K562 (cell line): ENCODE measurements at regions not wholly inside any gene's neighbourhood (a gene's known extent, or its start where the extent isn't known, plus 50 kb on each side); places are given as distances from the start of the nearest gene placed in this dataset.

Experiments used
- ATAC-seq: fragments of 200-7000 bp; cut with Tn5 transposase; 3 replicates; pipeline ENCODE4 v1.9.1; 2020; ENCODE audit warnings: moderate library complexity
- BruUV-seq: library from RNA; stranded (reverse); fragments of 400-500 nt; replicated peaks from 2 replicates; lab custom pipeline; 2021; lab: Mats Ljungman, UMichigan
- CTCF ChIA-PET: fragments of 300-600 bp; formaldehyde crosslinking; extraction: SDS; loops from one replicate; lab custom pipeline; 2021; ENCODE audit warnings: low intra/inter-chr PET ratio; lab: Yijun Ruan, JAX
- POLR2A ChIA-PET: fragments of 300-600, 350-650 bp; sonication (Branson Sonifier 250); formaldehyde crosslinking; extraction: SDS; loops from one replicate; lab custom pipeline; 2021; ENCODE audit warnings: antibody characterized with exemption, inconsistent platforms; lab: Yijun Ruan, JAX
- DNase-seq, 4 experiments: peaks; one replicate each; pipeline versions ENCODE4 v3.0.0 to v3.0.0-alpha.2; 2011 to 2018; ENCODE audit warnings: low spot score in 3 of 4, mixed read lengths in 3 of 4; ENCODE audit errors: extremely low read depth in 1 of 4
- FAIRE-seq: peaks from 2 replicates; lab custom pipeline; 2011; peaks lifted over from hg19 to GRCh38; lab: Jason Lieb, UNC
- H2AFZ ChIP-seq: 2 replicates; pipeline ENCODE4 v1.6.0; 2011; ENCODE audit warnings: low read depth, low read length, control low read depth, inconsistent platforms
- H3K27ac ChIP-seq: fragments of 200-600 bp; 3 replicates; pipeline ENCODE4 v1.8.0; 2011; ENCODE audit warnings: low read depth, mild to moderate bottlenecking, control low read depth, inconsistent platforms, low read length, moderate library complexity, mixed read lengths; ENCODE audit errors: extremely low read depth
- H3K27me3 ChIP-seq, 2 experiments: fragments of 300-600 bp in 1 of 2; 2 replicates in 1 of 2; 3 replicates in 1 of 2; pipeline versions ENCODE4 v1.6.0 to v1.8.0; 2011; ENCODE audit warnings: inconsistent platforms in 2 of 2, low read length in 2 of 2, mild to moderate bottlenecking in 1 of 2, mixed read lengths in 1 of 2, moderate library complexity in 1 of 2; ENCODE audit not compliant: control insufficient read depth in 2 of 2, insufficient read depth in 2 of 2
- H3K36me3 ChIP-seq: fragments of 300-600 bp; 3 replicates; pipeline ENCODE4 v1.8.0; 2011; ENCODE audit warnings: mild to moderate bottlenecking, low read length, inconsistent platforms; ENCODE audit not compliant: control insufficient read depth, insufficient read depth
- H3K4me1 ChIP-seq, 2 experiments: fragments of 200-600 bp in 1 of 2; replicated peaks in 1 of 2; 2 replicates in 1 of 2; 3 replicates in 1 of 2; pipeline versions ENCODE4 v1.5.1 to v1.8.0; 2011; ENCODE audit warnings: inconsistent platforms in 2 of 2, low read length in 2 of 2, mild to moderate bottlenecking in 1 of 2, mixed read lengths in 1 of 2, moderate library complexity in 1 of 2; ENCODE audit not compliant: control insufficient read depth in 2 of 2, insufficient read depth in 2 of 2
- H3K4me2 ChIP-seq: 2 replicates; pipeline ENCODE4 v1.6.1; 2011; ENCODE audit warnings: low read length, control low read depth, inconsistent platforms, mixed read lengths; ENCODE audit not compliant: insufficient read depth
- H3K4me3 ChIP-seq: fragments of 200-600 bp; sonication (generic), shearing (Covaris generic); 2 replicates; pipeline ENCODE4 v1.5.1; 2016; ENCODE audit warnings: control low read depth, inconsistent platforms
- H3K79me2 ChIP-seq: fragments of 200-600 bp; 3 replicates; pipeline ENCODE4 v1.8.0; 2011; ENCODE audit warnings: low read length, inconsistent platforms; ENCODE audit not compliant: control insufficient read depth, insufficient read depth
- H3K9ac ChIP-seq, 2 experiments: 2 replicates each; pipeline versions ENCODE4 v1.6.0 to v1.6.1; 2011; ENCODE audit warnings: low read depth in 2 of 2, low read length in 2 of 2, control low read depth in 1 of 2, inconsistent platforms in 1 of 2, mild to moderate bottlenecking in 1 of 2, mixed read lengths in 1 of 2; ENCODE audit not compliant: insufficient read depth in 1 of 2
- H3K9me1 ChIP-seq: one replicate; pipeline ENCODE4 v1.6.0; 2011; ENCODE audit warnings: inconsistent platforms, mild to moderate bottlenecking, low read length, moderate library complexity; ENCODE audit not compliant: control insufficient read depth, insufficient read depth
- H3K9me3 ChIP-seq: replicated peaks from 2 replicates; pipeline ENCODE4 v1.5.1; 2011; ENCODE audit warnings: low read depth, low read length, inconsistent platforms; ENCODE audit not compliant: control insufficient read depth, insufficient read depth
- H4K20me1 ChIP-seq: replicated peaks from 2 replicates; pipeline ENCODE4 v1.6.1; 2011; ENCODE audit warnings: low read length, inconsistent platforms, mixed read lengths; ENCODE audit not compliant: control insufficient read depth, insufficient read depth
- CBX3 ChIP-seq, 2 experiments: IDR thresholded peaks; 1 replicate in 1 of 2; 2 replicates in 1 of 2; pipeline ENCODE4 v1.6.1; 2012; ENCODE audit warnings: inconsistent platforms in 2 of 2, low read length in 2 of 2, borderline replicate concordance in 1 of 2, control low read depth in 1 of 2
- CREB5 ChIP-seq: fragments of 250-450 bp; sonication (Bioruptor Pico); IDR thresholded peaks from 2 replicates; pipeline ENCODE4 v1.5.0; 2020; ENCODE audit warnings: mild to moderate bottlenecking
- ELF4 ChIP-seq: fragments of 450-650 bp; formaldehyde crosslinking; IDR thresholded peaks from 2 replicates; pipeline ENCODE4 v1.4.0; 2022; ENCODE audit warnings: missing genetic modification characterization
- FOXO4 ChIP-seq: fragments of 450-650 bp; formaldehyde crosslinking; IDR thresholded peaks from 2 replicates; pipeline ENCODE4 v1.4.0; 2020; ENCODE audit warnings: mild to moderate bottlenecking, moderate library complexity
- KLF6 ChIP-seq: fragments of 250-450 bp; sonication (Bioruptor Pico); IDR thresholded peaks from 2 replicates; pipeline ENCODE4 v1.4.0; 2020; ENCODE audit warnings: mild to moderate bottlenecking, moderate library complexity, borderline replicate concordance
- L3MBTL2 ChIP-seq: fragments of 450-650 bp; IDR thresholded peaks from 2 replicates; pipeline ENCODE4 v1.6.1; 2016; ENCODE audit warnings: mild to moderate bottlenecking, moderate library complexity
- MTA1 ChIP-seq: fragments of 450-650 bp; IDR thresholded peaks from 2 replicates; pipeline ENCODE4 v1.6.1; 2017; ENCODE audit warnings: borderline replicate concordance
- NFIX ChIP-seq: fragments of 250-450 bp; sonication (Bioruptor Pico); IDR thresholded peaks from 2 replicates; pipeline ENCODE4 v1.4.0; 2020; ENCODE audit warnings: low read depth, mild to moderate bottlenecking, moderate library complexity
- PTTG1 ChIP-seq: fragments of 450-650 bp; IDR thresholded peaks from 2 replicates; pipeline ENCODE4 v1.6.1; 2016; ENCODE audit warnings: low read depth, mild to moderate bottlenecking, missing genetic modification characterization, missing compliant biosample characterization
- RB1 ChIP-seq: fragments of 450-650 bp; IDR thresholded peaks from 2 replicates; pipeline ENCODE4 v1.6.1; 2017; ENCODE audit warnings: low read depth, mild to moderate bottlenecking
- RUNX1 ChIP-seq: sonication (generic); IDR thresholded peaks from 2 replicates; pipeline ENCODE4 v1.6.1; 2016; ENCODE audit warnings: antibody characterized with exemption, low read depth
- SMARCB1 ChIP-seq: IDR thresholded peaks from 2 replicates; pipeline ENCODE4 v1.6.1; 2011; ENCODE audit warnings: improper control_type of control experiment, low read depth; ENCODE audit not compliant: insufficient read length
- TCF7L2 ChIP-seq: fragments of 150-350 bp; IDR thresholded peaks from 2 replicates; pipeline ENCODE4 v1.6.1; 2016; ENCODE audit warnings: low read depth, mild to moderate bottlenecking, low read length, moderate library complexity
- ZBTB17 ChIP-seq: fragments of 450-650 bp; formaldehyde crosslinking; IDR thresholded peaks from 2 replicates; pipeline ENCODE4 v1.4.0; 2020; ENCODE audit warnings: mild to moderate bottlenecking
- ZNF740 ChIP-seq, 3 experiments: fragments of 200-800 bp in 1 of 3; sonication (Bioruptor generic) in 1 of 3; sonication (generic) in 1 of 3; formaldehyde crosslinking in 1 of 3; IDR thresholded peaks; 2 replicates each; pipeline versions ENCODE4 v1.6.1 to v1.8.0; 2016 to 2022; ENCODE audit warnings: mild to moderate bottlenecking in 2 of 3, missing compliant biosample characterization in 2 of 3, missing genetic modification characterization in 2 of 3, missing genetic modification reagents in 1 of 3
- WGBS: fragments of 100-300 bp; shearing (Covaris generic); methylation state at CpG from one replicate; pipeline ENCODE4 v1.1.6; 2016; ENCODE audit warnings: low coverage, mixed read lengths; ENCODE audit not compliant: insufficient coverage; ENCODE audit errors: missing lambda C conversion rate; 5-methylcytosine and 5-hydroxymethylcytosine counted together
- in situ Hi-C: fragments of 300-500 bp; cut with MboI; formaldehyde crosslinking; loops from 4 replicates; pipeline ENCODE4 v1.15.0; 2018; ENCODE audit warnings: inconsistent platforms, mixed read lengths
- intact Hi-C: fragments of 100-400 bp; cut with micrococcal nuclease; formaldehyde crosslinking; loops from 2 replicates; pipeline ENCODE4 v1.14.2; 2022

- Histone ChIP-seq H3K9ac (no peak overlapping the region), H2AFZ (no peak overlapping the region), H3K36me3 (no peaks in the 10 kb centered on the region), H3K27ac (no peak overlapping the region)
- WGBS = 0% methylated on average over 3 of the region's 3 CpGs
- in situ Hi-C loops = no loop called here
- CTCF ChIA-PET = no interaction called here
- TF ChIP-seq CREB5 = no peak
- no peak for TF ChIP-seq FOXO4 (CRISPR knock-in tag)
- TF ChIP-seq TCF7L2 = no peak
- TF ChIP-seq L3MBTL2 = no peak
- no peak for TF ChIP-seq KLF6
- TF ChIP-seq RB1 = no peak
- TF ChIP-seq NFIX = no peak
- TF ChIP-seq ZBTB17 (CRISPR knock-in tag) = no peak
- TF ChIP-seq CBX3 (IDR thresholded peaks at IDR 0.05; ENCODE audit: borderline replicate concordance in 1 of 2, low read length in 2 of 2) = no peak
- TF ChIP-seq RUNX1 = no peak
- no peak for TF ChIP-seq MTA1
- TF ChIP-seq PTTG1 (tag) = no peak
- no peak for TF ChIP-seq ELF4 (CRISPR knock-in tag)
- no peak for TF ChIP-seq ZNF740 (CRISPR knock-in tag; IDR thresholded peaks at IDR 0.05)
- no peak for TF ChIP-seq ZNF740 (tag; IDR thresholded peaks at IDR 0.05)
- TF ChIP-seq SMARCB1 = no peak
- TF ChIP-seq, all 486 proteins: peak for 0
- no peaks in the 10 kb centered on the region for H4K20me1 ChIP-seq
- no TSS peak for BruUV-seq
- no peaks in the 10 kb centered on the region for H3K4me1 ChIP-seq
- FAIRE-seq (no peak), ATAC-seq (no peak), DNase-seq (no peak)
- H3K79me2 ChIP-seq = no peaks in the 10 kb centered on the region
- POLR2A ChIA-PET = no interaction called here
- no peaks in the 10 kb centered on the region for H3K9me1 ChIP-seq
- H3K4me2 ChIP-seq = no peak overlapping the region
- no peak overlapping the region for H3K4me3 ChIP-seq
- intact Hi-C loops = no loop called here
- no peaks in the 10 kb centered on the region for H3K9me3 ChIP-seq
- peaks cover 3 to 8% of the 10 kb centered on the region in 2 experiments; a peak in 3 of 5 replicates for H3K27me3 ChIP-seq
Measured at GRCh38 chr11:35879361-35879760, 64.5 kb upstream of the LDLRAD3 start.
